Adrenal gland (tissue), 9 donors: ENCODE measurements at regions not wholly inside any gene's neighbourhood (a gene's known extent, or its start where the extent isn't known, plus 50 kb on each side); places are given as distances from the start of the nearest gene placed in this dataset.

Source experiments
- DNase-seq, 7 donors: peaks; one replicate each; pipeline ENCODE4 v3.0.0-alpha.2; 2019 to 2020
- H3K27ac ChIP-seq, 5 donors: fragments of 200-600 bp; sonication (generic) in 4 of 5; 1 replicate in 3 of 5; 2 replicates in 2 of 5; pipeline versions ENCODE4 v1.5.1 to v1.8.0; 2016 to 2020; ENCODE audit warnings: mild to moderate bottlenecking in 1 of 5
- H3K27me3 ChIP-seq: fragments of 200-600 bp; 2 replicates; pipeline ENCODE4 v1.8.0; 2021
- H3K36me3 ChIP-seq, 2 donors: fragments of 200-600 bp; replicated peaks in 1 of 2; 1 replicate in 1 of 2; 2 replicates in 1 of 2; pipeline versions ENCODE4 v1.5.1 to v1.8.0; 2018 to 2022
- H3K4me1 ChIP-seq, 2 donors: fragments of 200-600 bp; replicated peaks in 1 of 2; 1 replicate in 1 of 2; 2 replicates in 1 of 2; pipeline versions ENCODE4 v1.5.1 to v1.8.0; 2018 to 2021
- H3K4me3 ChIP-seq, 4 donors: fragments of 200-600 bp; sonication (generic) in 3 of 4; one replicate each; pipeline ENCODE4 v1.5.1; 2016 to 2018
- H3K9me3 ChIP-seq, 3 donors: fragments of 200-600 bp; sonication (generic) in 1 of 3; replicated peaks in 1 of 3; 1 replicate in 2 of 3; 2 replicates in 1 of 3; pipeline versions ENCODE4 v1.5.1 to v1.8.0; 2016 to 2021
- CTCF ChIP-seq, 6 experiments: fragments of 450-650 bp in 4 of 6; fragments of 200-600 bp in 2 of 6; sonication (generic) in 1 of 6; IDR thresholded peaks; 1 replicate in 5 of 6; 2 replicates in 1 of 6; pipeline versions ENCODE4 v1.5.1 to v1.8.0; 2016 to 2021; ENCODE audit warnings: antibody characterized with exemption in 6 of 6, mild to moderate bottlenecking in 2 of 6, moderate library complexity in 1 of 6
- POLR2A ChIP-seq, 2 donors: fragments of 450-650 bp; IDR thresholded peaks; one replicate each; pipeline ENCODE4 v1.6.1; 2017; ENCODE audit warnings: antibody characterized with exemption in 2 of 2, mild to moderate bottlenecking in 2 of 2, moderate library complexity in 1 of 2
- WGBS, 4 donors: extraction: QIAGEN DNeasy Blood & Tissue Kit in 2 of 4; methylation state at CpG; one replicate each; pipeline versions ENCODE4 v1.1.5 to v1.1.7; 2013 to 2017; 5-methylcytosine and 5-hydroxymethylcytosine counted together
- intact Hi-C, 2 donors: fragments of 100-400 bp; cut with DNase I; formaldehyde crosslinking; loops; one replicate each; pipeline versions ENCODE4 v1.14.1 to v1.15.0; 2022 to 2023
- donor health status: healthy with polysubstance abuse.
- donor health status: Bipolar disorder and iron deficiency.
- donor health status: DM: yes; HTN: yes; CAD: no.
- donor health status: DM: no; HTN: no; CAD: no.
- donor health status: DM: no; HTN: no; CAD: no.

- no peak for DNase-seq
- Histone ChIP-seq H3K27ac (no peak overlapping the region), H3K4me1 (no peaks in the 10 kb centered on the region), H3K4me3 (no peak overlapping the region), H3K36me3 (no peaks in the 10 kb centered on the region), H3K9me3 (no peaks in the 10 kb centered on the region), H3K27me3 (no peaks in the 10 kb centered on the region)
- no peak for TF ChIP-seq CTCF (IDR thresholded peaks at IDR 0.05)
- no peak for TF ChIP-seq POLR2A (IDR thresholded peaks at IDR 0.05)
- 69 to 83% (median 80%) methylated on average over 6 of the region's 6 CpGs for WGBS, 4 donors
- intact Hi-C loops, result no loop called here
Observed at GRCh38 chr21:32062591-32063227, 189.9 kb downstream of the HUNK start.

GRCh38 chr21:32061729-32062128 lies 188.9 kb downstream of the HUNK start:
- WGBS, 4 donors, result 82 to 89% (median 86%) methylated on average over 1 of the region's 1 CpG
- intact Hi-C loops, result no loop called here
- no peak overlapping the region for H3K4me3 ChIP-seq

GRCh38 chr21:32056791-32057190 lies 184.0 kb downstream of the HUNK start:
- TF ChIP-seq CTCF (IDR thresholded peaks at IDR 0.05), result no peak
- no peak for TF ChIP-seq POLR2A (IDR thresholded peaks at IDR 0.05)
- DNase-seq, result no peak
- no peaks in the 10 kb centered on the region for H3K27me3 ChIP-seq
- H3K4me3 ChIP-seq, result no peak overlapping the region
- intact Hi-C loops, result no loop called here
- 61 to 69% (median 63%) methylated on average over 8 of the region's 8 CpGs for WGBS, 4 donors
- H3K36me3 ChIP-seq, result no peaks in the 10 kb centered on the region
- no peaks in the 10 kb centered on the region for H3K9me3 ChIP-seq
- H3K4me1 ChIP-seq, result no peaks in the 10 kb centered on the region
- H3K27ac ChIP-seq, result no peak overlapping the region

More at GRCh38 chr21:32061729-32062128, 188.9 kb downstream of the HUNK start:
- Histone ChIP-seq H3K9me3 (no peaks in the 10 kb centered on the region), H3K27me3 (no peaks in the 10 kb centered on the region), H3K36me3 (no peaks in the 10 kb centered on the region), H3K27ac (no peak overlapping the region), H3K4me1 (no peaks in the 10 kb centered on the region)
- no peak for TF ChIP-seq CTCF (IDR thresholded peaks at IDR 0.05)
- TF ChIP-seq POLR2A (IDR thresholded peaks at IDR 0.05), result no peak
- no peak for DNase-seq

GRCh38 chr21:32055305-32055704 lies 182.5 kb downstream of the HUNK start:
- no peak for DNase-seq
- Histone ChIP-seq H3K9me3 (no peaks in the 10 kb centered on the region), H3K36me3 (no peaks in the 10 kb centered on the region), H3K27ac (no peak overlapping the region), H3K27me3 (no peaks in the 10 kb centered on the region), H3K4me3 (no peak overlapping the region), H3K4me1 (no peaks in the 10 kb centered on the region)
- intact Hi-C loops, result no loop called here
- WGBS, 4 donors, result 52 to 65% (median 58%) methylated on average over 3 of the region's 3 CpGs
- TF ChIP-seq POLR2A (IDR thresholded peaks at IDR 0.05) (no peak), CTCF (IDR thresholded peaks at IDR 0.05) (no peak)
